NCI-H1105 (cell line): ENCODE measurements at regions not wholly inside any gene's neighbourhood (a gene's known extent, or its start where the extent isn't known, plus 50 kb on each side); places are given as distances from the start of the nearest gene placed in this dataset.
"Not testable (repeated sequence)": the region's sequence is repeated elsewhere in the genome, so short reads cannot be mapped to it uniquely, and the experiment has no call there.

Experiments used
- DNase-seq: peaks from one replicate; lab custom pipeline; 2025; lab: John Stamatoyannopoulos, UW

- DNase-seq = no peak
These were observed 52.6 kb upstream of the AGA start for GRCh38 chr4:177494791-177495190.

GRCh38 chr4:177495626-177496025 lies 53.4 kb upstream of the AGA start:
- DNase-seq = not testable (repeated sequence)

- DNase-seq = no peak
These were observed 57.3 kb upstream of the AGA start for GRCh38 chr4:177499537-177499936.

- DNase-seq = no peak
These were observed 63.0 kb upstream of the AGA start for GRCh38 chr4:177505171-177505615.

- no peak for DNase-seq
These were observed 66.4 kb upstream of the AGA start for GRCh38 chr4:177508662-177509061.

GRCh38 chr4:177509226-177509745 lies 67.0 kb upstream of the AGA start:
- no peak for DNase-seq

GRCh38 chr4:177511611-177512010 lies 69.4 kb upstream of the AGA start:
- no peak for DNase-seq

GRCh38 chr4:177512646-177513045 lies 70.4 kb upstream of the AGA start:
- no peak for DNase-seq

- no peak for DNase-seq
These were observed 75.6 kb upstream of the AGA start for GRCh38 chr4:177517862-177518261.

GRCh38 chr4:177519481-177520260 lies 77.4 kb upstream of the AGA start:
- DNase-seq = no peak

GRCh38 chr4:177528620-177529019 lies 86.4 kb upstream of the AGA start:
- no peak for DNase-seq

GRCh38 chr4:177530561-177530960 lies 88.3 kb upstream of the AGA start:
- no peak for DNase-seq

- DNase-seq = no peak
These were observed 90.1 kb upstream of the AGA start for GRCh38 chr4:177532358-177532757.

- DNase-seq = not testable (repeated sequence)
These were observed 92.6 kb upstream of the AGA start for GRCh38 chr4:177534841-177535240.

- no peak for DNase-seq
These were observed 104.5 kb upstream of the AGA start for GRCh38 chr4:177546745-177547144.

GRCh38 chr4:177547985-177548384 lies 105.7 kb upstream of the AGA start:
- no peak for DNase-seq

GRCh38 chr4:177555007-177555574 lies 112.9 kb upstream of the AGA start:
- no peak for DNase-seq

GRCh38 chr4:177557416-177557815 lies 115.2 kb upstream of the AGA start:
- no peak for DNase-seq

- no peak for DNase-seq
These were observed 116.8 kb upstream of the AGA start for GRCh38 chr4:177558995-177559394.

GRCh38 chr4:177562163-177562562 lies 119.9 kb upstream of the AGA start:
- no peak for DNase-seq

GRCh38 chr4:177562859-177563258 lies 120.6 kb upstream of the AGA start:
- no peak for DNase-seq

- DNase-seq = no peak
These were observed 124.5 kb upstream of the AGA start for GRCh38 chr4:177566691-177567090.

- no peak for DNase-seq
These were observed 126.7 kb upstream of the AGA start for GRCh38 chr4:177568931-177569330.

- no peak for DNase-seq
These were observed 127.2 kb upstream of the AGA start for GRCh38 chr4:177569434-177569833.
